Suppressor macrophage treated with lipopolysaccharide for 1 hour (primary cell): ENCODE measurements at regions not wholly inside any gene's neighbourhood (a gene's known extent, or its start where the extent isn't known, plus 50 kb on each side); places are given as distances from the start of the nearest gene placed in this dataset.

Experiments
- DNase-seq, 3 donors: peaks; one replicate each; pipeline ENCODE4 v3.0.0-alpha.2; 2020 to 2022

GRCh38 chr5:166505544-166505943, 1785.9 kb upstream of the WWC1 start:
- no peak for DNase-seq

- DNase-seq: no peak
These were observed 1783.5 kb upstream of the WWC1 start for GRCh38 chr5:166507810-166508425.

GRCh38 chr5:166509085-166509484, 1782.4 kb upstream of the WWC1 start:
- no peak for DNase-seq

- no peak for DNase-seq
These were observed 1773.5 kb upstream of the WWC1 start for GRCh38 chr5:166517976-166518375.

- DNase-seq: no peak
These were observed 1768.2 kb upstream of the WWC1 start for GRCh38 chr5:166523206-166523605.

DNA sequence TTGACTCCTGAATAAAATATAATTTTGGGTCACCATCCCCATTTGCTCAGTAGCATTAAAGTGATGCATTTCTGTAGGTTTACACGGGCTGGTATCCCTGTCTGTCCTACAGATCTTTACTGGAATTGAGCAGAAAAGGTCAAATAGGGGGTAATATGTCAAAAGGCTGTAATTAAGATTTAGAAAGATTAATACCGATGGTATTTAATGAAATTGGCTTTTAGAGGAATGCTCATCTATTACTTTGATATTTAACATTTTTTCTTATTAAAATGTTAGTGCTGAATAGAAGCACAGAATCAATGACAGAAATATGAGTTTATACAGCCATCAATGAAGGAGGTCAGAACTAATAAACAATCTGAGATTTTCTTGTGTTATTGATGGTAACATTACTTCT, 1762.2 kb upstream of the WWC1 start:
- DNase-seq: no peak

- DNase-seq: no peak
These were observed 1758.8 kb upstream of the WWC1 start for GRCh38 chr5:166532456-166533220.

- DNase-seq: no peak
These were observed 1755.8 kb upstream of the WWC1 start for GRCh38 chr5:166535641-166536040.

GRCh38 chr5:166540156-166540555, 1751.3 kb upstream of the WWC1 start:
- DNase-seq: no peak

DNA sequence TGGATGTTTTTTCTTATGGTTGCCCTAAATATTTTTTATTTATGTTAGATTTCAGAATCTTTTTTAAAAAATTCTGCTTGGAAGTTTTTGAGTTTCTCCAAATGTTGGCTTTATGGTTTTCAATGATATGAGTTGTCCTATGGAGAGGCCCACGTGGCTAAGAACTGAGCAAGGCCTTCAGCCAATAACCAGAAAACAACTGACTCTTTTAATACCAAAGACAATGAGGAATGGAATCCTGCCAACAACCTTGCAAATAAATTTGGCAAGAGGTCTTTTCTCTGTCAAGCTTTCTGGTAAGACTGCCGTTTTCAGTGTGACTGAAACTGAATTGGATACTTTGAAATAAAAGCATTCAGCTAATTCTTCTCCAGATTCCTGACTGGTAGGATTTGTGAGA, 1740.1 kb upstream of the WWC1 start:
- no peak for DNase-seq

DNA sequence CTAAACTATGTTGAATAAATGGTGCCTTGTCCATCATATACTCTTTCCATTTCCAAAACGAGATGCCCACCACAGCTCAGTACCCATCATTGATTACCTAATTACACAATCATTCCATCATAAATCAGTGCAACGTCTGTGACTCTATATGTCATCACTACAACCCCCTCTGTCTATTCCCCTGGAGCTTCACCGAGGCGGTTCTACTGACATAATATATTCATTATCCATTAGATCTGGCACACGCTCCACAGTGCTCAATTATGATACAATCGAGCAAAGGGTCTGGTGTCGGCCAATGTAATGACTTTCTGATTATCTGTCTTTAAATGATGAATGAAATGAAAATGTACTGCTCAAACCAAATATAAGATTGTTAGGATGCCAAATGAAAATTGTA, 1737.7 kb upstream of the WWC1 start:
- no peak for DNase-seq

- no peak for DNase-seq
These were observed 1729.7 kb upstream of the WWC1 start for GRCh38 chr5:166561759-166562158.

DNA sequence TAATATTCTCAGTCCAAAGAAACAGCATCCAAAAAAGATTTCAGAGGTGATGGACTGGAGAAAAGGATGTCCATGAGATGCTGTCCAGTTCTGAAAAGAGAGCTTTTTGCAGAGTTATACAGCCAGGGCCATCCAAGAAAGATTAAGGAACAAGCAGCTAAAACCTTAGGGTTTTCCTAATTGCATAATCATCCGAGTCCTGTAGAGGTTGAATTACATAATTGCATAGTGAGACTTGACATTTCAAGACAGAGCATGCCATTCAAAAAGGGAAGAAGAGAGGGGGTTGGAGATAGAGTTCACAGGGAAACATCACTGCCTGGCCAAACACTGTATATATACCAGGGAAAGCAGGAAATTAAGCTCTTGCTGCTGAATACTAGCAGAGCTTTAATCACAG, 1729.2 kb upstream of the WWC1 start:
- DNase-seq: peak in 2 of 3 donors; percentile 5 to 14

GRCh38 chr5:166566725-166567124, 1724.7 kb upstream of the WWC1 start:
- DNase-seq: no peak

GRCh38 chr5:166570865-166571264, 1720.6 kb upstream of the WWC1 start:
- no peak for DNase-seq

GRCh38 chr5:166571668-166572067, 1719.8 kb upstream of the WWC1 start:
- no peak for DNase-seq

DNA sequence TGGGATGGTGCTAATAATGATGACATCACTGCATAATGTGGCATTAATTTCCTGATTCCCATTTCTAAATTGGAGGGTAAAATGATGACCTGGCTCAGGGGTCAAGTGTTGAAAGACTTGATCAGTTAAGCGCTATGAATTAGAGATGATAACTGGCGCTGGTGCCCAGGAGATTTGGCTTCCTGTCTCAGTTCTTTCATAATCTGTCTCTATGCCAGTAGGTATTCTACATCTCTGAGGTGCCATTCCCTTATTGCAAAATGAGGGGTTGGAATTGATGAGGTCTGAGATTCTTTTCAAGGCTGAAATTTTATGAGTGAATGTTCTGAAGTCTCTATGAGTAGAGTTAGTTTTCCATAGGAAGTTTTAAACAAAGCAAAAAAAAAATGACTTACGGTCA, 1715.1 kb upstream of the WWC1 start:
- no peak for DNase-seq

DNA sequence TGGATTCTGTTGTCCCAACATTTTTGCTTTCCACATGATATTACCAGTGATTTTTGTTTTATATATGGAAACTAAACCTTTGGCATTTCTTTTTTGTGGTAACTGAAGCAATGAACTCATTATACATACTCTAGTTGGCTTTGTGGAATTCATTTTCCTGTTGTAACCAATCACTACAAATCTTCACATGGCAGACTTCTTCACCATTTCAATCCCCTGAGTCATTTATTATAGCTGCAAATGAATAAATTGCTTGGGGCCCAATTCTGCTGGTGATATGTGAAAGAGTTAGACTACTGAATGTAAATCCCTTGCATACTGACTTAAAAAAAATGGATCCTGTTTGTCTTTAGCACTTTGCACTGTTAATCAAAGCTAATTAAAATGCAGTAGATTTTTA, 1709.6 kb upstream of the WWC1 start:
- no peak for DNase-seq

GRCh38 chr5:166582416-166582815, 1709.0 kb upstream of the WWC1 start:
- no peak for DNase-seq

- DNase-seq: peak in 1 of 3 donors; percentile 11
These were observed 1696.9 kb upstream of the WWC1 start for GRCh38 chr5:166594567-166594966.

- no peak for DNase-seq
These were observed 1696.0 kb upstream of the WWC1 start for GRCh38 chr5:166595274-166595951.

DNA sequence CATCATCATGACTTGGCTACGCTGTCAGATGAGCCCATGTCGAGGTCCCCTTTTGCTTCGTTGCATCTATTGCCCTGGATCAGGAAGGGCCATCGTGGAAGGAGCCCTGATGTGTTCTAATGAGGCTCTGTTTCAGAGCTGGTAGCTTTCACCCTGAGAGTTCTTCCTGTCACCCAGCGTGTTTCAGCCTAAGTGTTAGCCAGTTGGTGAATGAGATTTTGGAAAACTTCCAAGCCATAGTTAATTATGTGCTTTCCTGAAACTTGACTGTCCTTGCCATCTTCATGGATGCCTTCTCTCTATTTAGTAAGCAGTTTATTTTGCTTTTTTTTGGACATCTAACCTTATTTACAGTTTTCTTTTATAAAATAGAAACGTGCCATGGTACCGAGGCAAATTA, 1695.4 kb upstream of the WWC1 start:
- DNase-seq: no peak

DNA sequence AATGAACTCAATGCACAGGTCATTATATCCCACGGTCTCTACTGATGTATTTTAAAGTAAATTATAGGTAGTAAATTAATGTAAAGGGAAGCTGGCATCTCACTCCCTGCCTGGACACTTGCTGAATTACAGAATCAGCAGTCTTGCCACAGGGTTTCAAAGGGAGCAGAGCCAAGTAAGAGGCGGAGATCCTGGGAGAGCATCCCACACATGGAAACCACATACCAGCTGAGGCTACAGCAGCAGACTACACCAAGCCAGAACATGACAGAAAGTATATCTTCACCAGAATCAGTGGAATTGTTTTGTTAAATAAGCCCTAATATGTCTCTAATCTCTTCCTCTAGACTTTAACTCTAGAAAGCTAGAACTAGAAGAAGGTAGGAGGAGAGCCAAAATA, 1689.2 kb upstream of the WWC1 start:
- DNase-seq: no peak

DNA sequence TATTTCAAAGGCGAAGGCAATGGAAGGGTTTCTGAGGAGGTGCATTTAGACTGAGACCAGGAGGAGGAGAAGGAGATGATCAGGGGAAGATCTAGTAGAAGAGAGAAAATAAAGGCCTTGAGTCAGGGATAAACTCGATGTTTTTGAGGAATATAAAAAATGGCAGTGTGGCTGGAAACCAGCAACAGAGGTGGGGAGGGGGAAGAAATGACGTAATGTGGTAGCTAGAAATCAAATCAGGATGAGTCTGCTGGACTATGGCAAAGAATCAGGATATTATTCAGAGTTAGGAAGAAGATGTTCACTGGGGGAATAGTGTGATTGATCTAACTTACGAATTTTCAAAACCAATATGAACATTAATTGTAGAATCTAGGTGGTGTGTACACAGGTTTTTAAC, 1673.9 kb upstream of the WWC1 start:
- DNase-seq: no peak
